Calu3 (cell line): ENCODE measurements at regions not wholly inside any gene's neighbourhood (a gene's known extent, or its start where the extent isn't known, plus 50 kb on each side); places are given as distances from the start of the nearest gene placed in this dataset.

ENCODE experiments used
- BruUV-seq: library from RNA; stranded (reverse); fragments of 400-500 nt; replicated peaks from 2 replicates; lab custom pipeline; 2021; lab: Mats Ljungman, UMichigan
- CTCF ChIA-PET: fragments of 300-600 bp; sonication (Branson Sonifier 250); formaldehyde crosslinking; loops from one replicate; lab custom pipeline; 2022; ENCODE audit warnings: antibody characterized with exemption; lab: Charles Lee
- DNase-seq: peaks from one replicate; pipeline ENCODE4 v3.0.0; 2022
- H3K27ac Mint-ChIP-seq: one replicate; pipeline ENCODE4 v1.8.0; 2022; ENCODE audit warnings: mixed read lengths; ENCODE audit not compliant: unreplicated experiment
- H3K27me3 Mint-ChIP-seq: one replicate; pipeline ENCODE4 v1.8.0; 2022; ENCODE audit warnings: mixed read lengths; ENCODE audit not compliant: unreplicated experiment
- H3K36me3 Mint-ChIP-seq: one replicate; pipeline ENCODE4 v1.8.0; 2022; ENCODE audit warnings: mild to moderate bottlenecking, moderate library complexity, mixed read lengths; ENCODE audit not compliant: insufficient read depth, unreplicated experiment
- H3K4me1 Mint-ChIP-seq: one replicate; pipeline ENCODE4 v1.8.0; 2022; ENCODE audit warnings: mild to moderate bottlenecking, low read depth, mixed read lengths; ENCODE audit not compliant: unreplicated experiment
- H3K4me3 Mint-ChIP-seq: one replicate; pipeline ENCODE4 v1.8.0; 2022; ENCODE audit warnings: mild to moderate bottlenecking, low read depth, moderate library complexity, mixed read lengths; ENCODE audit not compliant: unreplicated experiment
- H3K9me3 Mint-ChIP-seq: one replicate; pipeline ENCODE4 v1.8.0; 2022; ENCODE audit warnings: low read depth, mixed read lengths; ENCODE audit not compliant: unreplicated experiment
- CTCF ChIP-seq: fragments of 200-600 bp; IDR thresholded peaks from one replicate; pipeline ENCODE4 v1.8.0; 2022; ENCODE audit warnings: antibody characterized with exemption; ENCODE audit not compliant: unreplicated experiment
- intact Hi-C: fragments of 100-400 bp; cut with micrococcal nuclease; formaldehyde crosslinking; loops from one replicate; pipeline ENCODE4 v1.10.0; 2022; ENCODE audit not compliant: unreplicated experiment

- no peak overlapping the region for H3K27ac Mint-ChIP-seq
- H3K27me3 Mint-ChIP-seq, result no peaks in the 10 kb centered on the region
- intact Hi-C loops, result no loop called here
Observed at GRCh38 chr4:123744664-123745290, 348.2 kb downstream of the SPRY1 start.

GRCh38 chr4:123747016-123747415 is 350.4 kb downstream of the SPRY1 start:
- H3K4me1 Mint-ChIP-seq, result peaks cover 15% of the 10 kb centered on the region
- no peaks in the 10 kb centered on the region for H3K27me3 Mint-ChIP-seq
- H3K27ac Mint-ChIP-seq, result no peak overlapping the region
- CTCF ChIA-PET, result interaction anchor here (0.6 to 1.0 kb wide), 2 partner anchors 26 to 282 kb away, joined by 3 read pairs; no protein-coding TSS in a partner anchor
- no TSS peak for BruUV-seq
- H3K9me3 Mint-ChIP-seq, result no peaks in the 10 kb centered on the region
- DNase-seq, result no peak
- no peak for TF ChIP-seq CTCF
- no peak overlapping the region for H3K4me3 Mint-ChIP-seq
- no peaks in the 10 kb centered on the region for H3K36me3 Mint-ChIP-seq
- intact Hi-C loops, result no loop called here

More at GRCh38 chr4:123744664-123745290, 348.2 kb downstream of the SPRY1 start:
- H3K4me1 Mint-ChIP-seq, result peaks cover 8% of the 10 kb centered on the region
- H3K9me3 Mint-ChIP-seq, result no peaks in the 10 kb centered on the region
- no peaks in the 10 kb centered on the region for H3K36me3 Mint-ChIP-seq
- TF ChIP-seq CTCF, result no peak
- DNase-seq, result no peak
- BruUV-seq, result no TSS peak
- H3K4me3 Mint-ChIP-seq, result no peak overlapping the region
- CTCF ChIA-PET, result no interaction called here

GRCh38 chr4:123748806-123749205 is 352.2 kb downstream of the SPRY1 start:
- H3K9me3 Mint-ChIP-seq, result no peaks in the 10 kb centered on the region
- intact Hi-C loops, result no loop called here
- no peak overlapping the region for H3K27ac Mint-ChIP-seq
- H3K4me3 Mint-ChIP-seq, result no peak overlapping the region
- no peaks in the 10 kb centered on the region for H3K27me3 Mint-ChIP-seq
- no peaks in the 10 kb centered on the region for H3K36me3 Mint-ChIP-seq
- H3K4me1 Mint-ChIP-seq, result peaks cover 15% of the 10 kb centered on the region
- CTCF ChIA-PET, result interaction anchor here (0.6 kb wide), 1 partner anchor 397 kb away, joined by 5 read pairs; no protein-coding TSS in a partner anchor
- no TSS peak for BruUV-seq
- DNase-seq, result no peak
- no peak for TF ChIP-seq CTCF

GRCh38 chr4:123749383-123749782 is 352.8 kb downstream of the SPRY1 start:
- TF ChIP-seq CTCF, result no peak
- CTCF ChIA-PET, result no interaction called here
- no peak for DNase-seq
- Mint-ChIP-seq H3K27me3 (no peaks in the 10 kb centered on the region), H3K4me3 (no peak overlapping the region), H3K4me1 (peaks cover 15% of the 10 kb centered on the region), H3K36me3 (no peaks in the 10 kb centered on the region), H3K27ac (no peak overlapping the region), H3K9me3 (no peaks in the 10 kb centered on the region)
- intact Hi-C loops, result no loop called here
- no TSS peak for BruUV-seq
